HG03439 (cell line): ENCODE measurements at regions not wholly inside any gene's neighbourhood (a gene's known extent, or its start where the extent isn't known, plus 50 kb on each side); places are given as distances from the start of the nearest gene placed in this dataset.
"Not testable (repeated sequence)": the region's sequence is repeated elsewhere in the genome, so short reads cannot be mapped to it uniquely, and the experiment has no call there.

ENCODE experiments used
- ATAC-seq: cut with Tn5 transposase; IDR thresholded peaks from one replicate; pipeline ENCODE4 v1.9.1; 2021; ENCODE audit warnings: mild to moderate bottlenecking, moderate library complexity; ENCODE audit not compliant: unreplicated experiment

GRCh38 chr4:27813699-27814425 is 953.2 kb downstream of the STIM2 start:
- ATAC-seq: not testable (repeated sequence)

GRCh38 chr4:27819246-27819645 is 958.6 kb downstream of the STIM2 start:
- ATAC-seq: no peak

DNA sequence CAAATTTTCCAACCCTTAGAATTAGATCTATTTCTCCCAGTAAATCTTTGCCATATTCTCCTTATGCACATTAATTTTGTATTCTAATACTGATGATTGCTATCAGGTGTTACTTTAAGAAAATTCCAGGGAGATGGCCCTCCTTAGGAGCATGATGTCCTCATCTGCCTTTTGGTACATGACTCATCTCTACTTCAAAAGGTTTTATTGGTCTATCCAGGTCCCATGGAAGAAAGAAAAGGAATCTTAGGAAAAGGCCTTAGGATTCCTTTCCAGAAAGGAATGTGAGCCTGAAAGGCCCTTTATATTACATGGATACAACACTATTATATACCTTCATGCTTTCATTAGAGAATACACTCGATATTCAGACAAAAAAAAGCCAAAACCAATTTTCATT is 968.2 kb downstream of the STIM2 start:
- no peak for ATAC-seq

DNA sequence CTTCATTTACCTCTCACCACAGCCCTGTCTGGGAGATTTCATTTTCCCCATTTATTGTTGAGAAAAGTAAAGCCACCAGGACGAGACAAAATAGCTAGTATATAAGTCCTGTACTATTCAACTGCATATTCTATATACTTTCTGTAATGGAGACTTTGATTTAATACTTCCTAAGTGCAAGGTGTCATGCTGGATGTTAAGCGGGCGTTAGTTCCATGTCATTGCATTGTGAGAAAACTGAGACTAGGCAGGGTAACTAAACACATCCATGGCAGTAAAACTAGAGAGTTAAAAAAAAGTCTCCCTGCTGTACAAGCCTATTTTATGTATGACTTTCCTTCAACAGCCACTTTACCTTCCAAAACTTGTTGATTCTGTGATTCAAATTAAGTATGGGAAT is 969.6 kb downstream of the STIM2 start:
- no peak for ATAC-seq

DNA sequence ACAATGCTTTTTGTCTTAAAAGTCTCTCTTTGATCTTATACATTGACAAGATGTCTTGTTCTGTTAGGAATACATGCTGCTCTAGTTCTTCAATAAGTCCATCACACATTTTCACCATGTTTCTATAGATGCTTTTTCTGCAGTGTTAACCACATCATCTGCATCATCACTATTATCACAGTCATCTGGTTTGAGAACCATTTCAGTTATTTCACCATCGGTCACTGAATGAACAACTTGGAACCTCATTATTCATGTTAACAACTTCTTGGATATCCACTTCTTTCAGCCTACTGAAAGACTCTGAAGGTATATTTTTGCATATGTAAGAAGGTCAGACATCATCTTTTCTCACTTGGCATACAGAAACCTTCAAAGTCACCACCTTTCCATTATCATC is 975.2 kb downstream of the STIM2 start:
- no peak for ATAC-seq

DNA sequence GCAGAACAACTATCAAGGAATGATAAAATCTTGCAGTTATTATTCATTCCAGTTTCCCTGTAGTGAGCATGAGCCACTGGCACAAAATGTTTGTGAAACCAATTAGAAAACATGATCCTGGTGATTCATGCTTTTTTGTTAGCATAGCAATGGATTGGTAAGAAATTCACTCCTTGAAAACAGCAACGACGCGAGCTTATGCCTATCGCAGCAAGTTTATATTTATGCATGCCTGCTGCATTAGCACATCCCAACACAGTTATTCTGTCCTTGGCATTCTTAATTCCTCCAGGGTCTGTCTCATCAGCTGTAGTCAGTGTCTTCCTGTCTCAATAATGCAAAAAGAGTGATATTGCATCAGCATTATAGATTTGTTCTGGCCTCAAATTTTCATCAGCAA is 975.9 kb downstream of the STIM2 start:
- no peak for ATAC-seq

GRCh38 chr4:27843776-27844175 is 983.1 kb downstream of the STIM2 start:
- ATAC-seq: no peak

DNA sequence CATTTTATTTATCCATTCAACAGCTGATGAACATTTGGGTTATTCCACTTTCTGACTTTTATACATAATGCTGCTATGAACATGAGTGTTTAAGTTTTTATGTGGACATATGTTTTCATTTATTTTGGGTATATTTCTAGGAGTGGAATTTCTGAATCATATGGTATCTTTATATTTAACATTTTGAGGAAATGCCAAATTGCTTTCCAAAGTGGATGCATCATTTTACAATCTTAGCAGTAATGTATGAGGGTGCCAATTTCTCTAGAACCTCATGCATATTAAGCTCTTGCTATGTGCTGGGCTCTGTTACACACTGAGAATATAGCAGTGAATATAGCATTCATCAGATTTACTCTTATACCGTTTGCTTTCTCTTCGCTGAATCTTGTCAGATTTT is 983.7 kb downstream of the STIM2 start:
- ATAC-seq: no peak

- ATAC-seq: no peak
Measured at GRCh38 chr4:27846951-27847350, 986.3 kb downstream of the STIM2 start.

- no peak for ATAC-seq
Measured at GRCh38 chr4:27861381-27861787, 1000.7 kb downstream of the STIM2 start.

DNA sequence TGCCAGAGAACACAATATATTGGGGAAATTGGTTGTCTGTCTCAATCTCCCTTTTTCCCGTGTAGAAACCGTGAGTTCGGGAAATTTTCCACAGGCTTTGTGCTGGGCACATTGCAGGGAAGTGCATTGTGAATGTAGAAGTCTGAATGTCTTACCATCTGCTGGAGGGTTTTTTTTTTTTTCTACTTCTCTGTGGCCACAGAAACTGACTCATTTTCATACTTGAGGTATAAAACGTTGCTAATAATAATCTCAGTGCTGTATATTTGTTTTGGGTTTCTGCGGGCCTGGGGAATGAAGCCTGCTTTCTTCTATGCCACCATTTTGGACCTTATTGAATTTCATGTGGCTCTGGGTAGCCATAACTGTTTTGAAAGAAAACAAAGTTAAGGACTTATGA is 1001.2 kb downstream of the STIM2 start:
- no peak for ATAC-seq

- ATAC-seq: no peak
Measured at GRCh38 chr4:27873596-27873995, 1013.0 kb downstream of the STIM2 start.

DNA sequence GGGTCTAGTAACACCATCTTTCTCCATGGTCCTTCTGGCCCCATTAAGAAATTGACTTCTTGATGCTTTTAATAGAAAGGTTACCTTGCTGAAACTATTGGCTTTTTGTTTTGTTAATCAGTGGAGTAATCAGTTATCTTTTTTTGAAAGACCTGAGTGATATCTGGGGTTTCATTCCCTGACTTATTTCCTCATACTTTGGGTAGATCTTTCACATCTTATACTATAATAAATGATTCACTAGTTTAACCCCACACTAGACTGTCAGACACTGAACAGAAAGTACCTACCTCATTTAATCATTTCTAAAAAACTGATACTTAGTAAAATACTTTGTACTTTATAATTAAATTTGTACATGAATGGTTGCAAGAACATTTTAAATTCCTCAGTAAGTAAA is 1021.1 kb downstream of the STIM2 start:
- ATAC-seq: no peak

GRCh38 chr4:27886120-27886519 is 1025.5 kb downstream of the STIM2 start:
- ATAC-seq: no peak

DNA sequence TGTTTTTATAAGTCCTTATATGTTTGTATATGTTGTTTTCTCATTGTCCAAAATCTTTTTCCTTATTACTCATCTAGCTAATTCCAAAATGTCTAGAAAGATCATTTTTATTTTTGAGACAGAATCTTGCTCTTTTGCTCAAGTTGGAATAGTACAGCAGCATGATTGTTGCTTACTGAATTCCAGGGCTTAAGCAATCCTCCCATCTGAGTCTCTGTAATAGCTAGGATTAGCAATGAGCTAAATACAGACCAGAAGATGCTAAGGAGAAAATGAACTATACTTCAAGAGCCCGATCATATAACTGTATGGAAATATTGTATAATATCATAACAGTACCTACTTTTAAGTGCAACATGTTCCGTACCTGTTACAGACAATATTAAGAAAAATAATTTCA is 1027.0 kb downstream of the STIM2 start:
- no peak for ATAC-seq

- no peak for ATAC-seq
Measured at GRCh38 chr4:27888505-27888904, 1027.9 kb downstream of the STIM2 start.

DNA sequence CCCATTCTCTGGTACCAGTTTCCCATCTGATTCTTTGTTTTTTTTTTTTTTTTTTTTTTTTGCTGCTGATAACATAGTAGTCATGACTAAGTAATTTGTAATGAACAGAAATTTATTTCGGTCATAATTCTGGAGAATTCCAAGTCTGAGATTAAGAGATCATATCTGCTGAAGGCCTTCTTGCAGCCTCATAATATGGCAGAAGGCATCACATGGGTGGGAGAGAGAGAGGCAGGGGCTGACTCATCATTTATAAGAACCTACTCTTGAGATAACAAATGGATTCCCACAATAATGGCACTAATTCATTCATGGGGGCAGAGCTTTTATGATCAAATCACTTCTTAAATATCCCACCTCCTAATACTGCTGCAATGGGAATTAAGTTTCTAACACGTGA is 1034.3 kb downstream of the STIM2 start:
- ATAC-seq: no peak

DNA sequence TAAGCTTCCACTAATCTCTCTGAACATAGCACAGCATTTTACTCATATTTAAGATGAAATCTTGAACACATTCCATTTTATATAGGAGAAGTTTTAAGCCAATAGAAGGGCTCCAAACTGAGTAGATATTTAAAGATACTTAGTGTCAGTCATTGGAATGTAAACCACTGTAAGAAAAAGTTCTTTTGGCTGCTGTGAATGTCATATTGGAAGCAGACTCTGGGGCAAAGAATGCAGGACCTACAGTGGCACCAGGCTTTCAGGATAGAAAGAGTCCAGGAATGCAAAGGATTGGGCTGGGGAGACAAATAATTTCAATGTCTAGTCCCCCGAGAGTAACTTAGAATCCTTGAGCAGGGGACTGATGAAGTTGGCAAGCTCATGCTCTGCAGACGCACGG is 1047.7 kb downstream of the STIM2 start:
- ATAC-seq: no peak

- ATAC-seq: no peak
Measured at GRCh38 chr4:27910227-27910626, 1049.6 kb downstream of the STIM2 start.

GRCh38 chr4:27911047-27911446 is 1050.4 kb downstream of the STIM2 start:
- no peak for ATAC-seq

- ATAC-seq: no peak
Measured at GRCh38 chr4:27913738-27914137, 1053.1 kb downstream of the STIM2 start.

DNA sequence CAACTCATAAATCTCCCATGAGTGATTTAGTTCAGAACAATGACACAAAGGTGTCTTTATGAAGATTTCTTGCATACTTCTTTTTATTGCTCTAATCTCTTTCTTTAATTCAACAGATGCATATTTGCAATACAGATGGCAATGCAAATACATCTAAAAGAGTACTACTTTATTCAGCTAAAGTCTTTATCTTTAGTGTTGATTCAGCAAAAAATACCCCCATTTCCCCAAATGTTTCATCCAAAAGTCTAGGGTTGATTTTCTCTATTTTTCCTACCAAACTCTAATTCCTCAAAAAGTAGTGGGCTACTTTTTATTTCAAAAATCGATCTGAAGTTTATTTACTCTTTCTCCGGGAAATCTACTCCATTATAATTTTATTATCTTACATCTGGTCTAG is 1055.2 kb downstream of the STIM2 start:
- ATAC-seq: no peak

- no peak for ATAC-seq
Measured at GRCh38 chr4:27916452-27917184, 1056.0 kb downstream of the STIM2 start.
